Testis (tissue), 2 donors: ENCODE measurements at regions not wholly inside any gene's neighbourhood (a gene's known extent, or its start where the extent isn't known, plus 50 kb on each side); places are given as distances from the start of the nearest gene placed in this dataset.
"Not testable (repeated sequence)": the region's sequence is repeated elsewhere in the genome, so short reads cannot be mapped to it uniquely, and the experiment has no call there.

Experiments
- DNase-seq: peaks from one replicate; pipeline ENCODE4 v3.0.0-alpha.2; 2019
- H3K27ac ChIP-seq, 2 donors: fragments of 200-600 bp; sonication (generic); one replicate each; pipeline ENCODE4 v1.5.1; 2019
- H3K27me3 ChIP-seq: fragments of 200-600 bp; sonication (generic); one replicate; pipeline ENCODE4 v1.5.1; 2019
- H3K36me3 ChIP-seq: fragments of 200-600 bp; sonication (generic); one replicate; pipeline ENCODE4 v1.5.1; 2017; ENCODE audit warnings: low read depth; ENCODE audit errors: missing control alignments
- H3K4me1 ChIP-seq: fragments of 200-600 bp; sonication (generic); one replicate; pipeline ENCODE4 v1.5.1; 2019
- H3K4me3 ChIP-seq, 2 donors: fragments of 200-600 bp; sonication (generic); one replicate each; pipeline ENCODE4 v1.5.1; 2017 to 2019
- H3K9me3 ChIP-seq: fragments of 200-600 bp; sonication (generic); one replicate; pipeline ENCODE4 v1.5.1; 2017
- POLR2A ChIP-seq: fragments of 450-650 bp; IDR thresholded peaks from one replicate; pipeline ENCODE4 v1.6.1; 2017; ENCODE audit warnings: antibody characterized with exemption, mild to moderate bottlenecking, moderate library complexity
- WGBS, 2 donors: methylation state at CpG; one replicate each; pipeline ENCODE4 v1.1.5; 2018; 5-methylcytosine and 5-hydroxymethylcytosine counted together
- intact Hi-C: fragments of 100-400 bp; cut with DNase I; formaldehyde crosslinking; loops from one replicate; pipeline ENCODE4 v1.15.1; 2023; ENCODE audit warnings: low total_unique reads
- TF ChIP-seq, protein P1 (sequence below), 3 experiments: fragments of 450-650 bp in 2 of 3; fragments of 200-600 bp in 1 of 3; sonication (generic) in 1 of 3; IDR thresholded peaks; one replicate each; pipeline ENCODE4 v1.5.1; 2016 to 2019; ENCODE audit warnings: antibody characterized with exemption in 3 of 3, mild to moderate bottlenecking in 2 of 3, moderate library complexity in 1 of 3

DNA sequence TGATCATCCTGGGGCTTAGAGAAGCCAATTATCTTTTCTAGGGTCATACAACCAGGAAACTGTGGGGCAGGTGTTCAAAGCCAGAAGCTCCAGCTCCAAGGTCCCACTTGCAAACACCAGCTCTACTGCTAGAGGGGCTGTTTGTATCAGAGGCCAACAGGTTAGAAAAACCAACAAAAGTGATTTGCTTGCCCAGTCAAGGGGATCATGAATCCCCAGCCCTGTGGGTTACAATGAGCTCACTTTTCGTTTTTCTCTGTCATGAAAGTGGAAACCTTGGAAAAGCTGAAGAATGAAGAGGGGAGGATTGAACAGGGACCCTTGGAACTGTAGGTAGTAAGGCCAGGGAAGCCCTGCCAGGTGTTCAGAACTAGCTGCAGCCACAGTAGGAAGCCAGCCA, 119.2 kb downstream of the SPP2 start:
- no peak for DNase-seq
- H3K27ac ChIP-seq = no peak overlapping the region
- H3K4me1 ChIP-seq = no peaks in the 10 kb centered on the region
- intact Hi-C loops = no loop called here
- TF ChIP-seq, protein P1, sequence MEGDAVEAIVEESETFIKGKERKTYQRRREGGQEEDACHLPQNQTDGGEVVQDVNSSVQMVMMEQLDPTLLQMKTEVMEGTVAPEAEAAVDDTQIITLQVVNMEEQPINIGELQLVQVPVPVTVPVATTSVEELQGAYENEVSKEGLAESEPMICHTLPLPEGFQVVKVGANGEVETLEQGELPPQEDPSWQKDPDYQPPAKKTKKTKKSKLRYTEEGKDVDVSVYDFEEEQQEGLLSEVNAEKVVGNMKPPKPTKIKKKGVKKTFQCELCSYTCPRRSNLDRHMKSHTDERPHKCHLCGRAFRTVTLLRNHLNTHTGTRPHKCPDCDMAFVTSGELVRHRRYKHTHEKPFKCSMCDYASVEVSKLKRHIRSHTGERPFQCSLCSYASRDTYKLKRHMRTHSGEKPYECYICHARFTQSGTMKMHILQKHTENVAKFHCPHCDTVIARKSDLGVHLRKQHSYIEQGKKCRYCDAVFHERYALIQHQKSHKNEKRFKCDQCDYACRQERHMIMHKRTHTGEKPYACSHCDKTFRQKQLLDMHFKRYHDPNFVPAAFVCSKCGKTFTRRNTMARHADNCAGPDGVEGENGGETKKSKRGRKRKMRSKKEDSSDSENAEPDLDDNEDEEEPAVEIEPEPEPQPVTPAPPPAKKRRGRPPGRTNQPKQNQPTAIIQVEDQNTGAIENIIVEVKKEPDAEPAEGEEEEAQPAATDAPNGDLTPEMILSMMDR (IDR thresholded peaks at IDR 0.05) = no peak
- no peak for TF ChIP-seq POLR2A
- 50 to 84% methylated on average over 1 of the region's 1 CpG for WGBS, 2 donors
- no peaks in the 10 kb centered on the region for H3K27me3 ChIP-seq
- no peaks in the 10 kb centered on the region for H3K36me3 ChIP-seq
- no peak overlapping the region for H3K4me3 ChIP-seq
- no peaks in the 10 kb centered on the region for H3K9me3 ChIP-seq

DNA sequence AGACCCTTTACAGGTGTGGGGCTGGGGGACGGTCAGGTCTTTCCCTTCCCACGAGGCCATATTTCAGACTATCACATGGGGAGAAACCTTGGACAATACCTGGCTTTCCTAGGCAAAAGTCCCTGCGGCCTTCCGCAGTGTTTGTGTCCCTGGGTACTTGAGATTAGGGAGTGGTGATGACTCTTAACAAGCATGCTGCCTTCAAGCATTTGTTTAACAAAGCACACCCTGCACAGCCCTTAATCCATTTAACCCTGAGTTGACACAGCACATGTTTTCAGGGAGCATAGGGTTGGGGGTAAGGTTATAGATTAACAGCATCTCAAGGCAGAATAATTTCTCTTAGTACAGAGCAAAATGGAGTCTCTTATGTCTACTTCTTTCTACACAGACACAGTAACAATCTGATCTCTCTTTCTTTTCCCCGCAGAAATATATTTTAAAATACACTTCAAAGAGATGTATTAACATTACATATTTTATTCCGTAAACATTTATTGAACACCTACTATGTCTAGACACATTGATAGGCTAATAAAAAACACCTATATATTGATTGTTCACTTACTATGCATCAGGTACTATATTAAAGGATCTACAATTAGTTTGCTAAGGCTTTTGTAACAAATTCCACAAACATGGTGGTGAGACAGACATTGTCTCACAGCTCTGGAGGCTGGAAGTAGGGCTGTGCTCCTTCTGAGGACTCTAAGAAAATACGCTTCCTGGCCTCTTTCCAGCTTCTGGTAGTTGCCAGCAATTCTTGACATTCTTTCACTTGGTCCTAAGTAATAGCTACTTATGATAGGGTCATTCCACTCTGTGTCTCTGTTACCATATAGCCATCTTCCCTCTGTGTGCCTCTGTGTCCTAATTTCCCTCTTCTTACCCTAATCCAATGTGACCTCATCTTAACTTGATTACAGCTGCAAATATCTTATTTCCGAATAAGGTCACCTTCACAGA, 118.4 kb downstream of the SPP2 start:
- 63 to 69% methylated on average over 8 of the region's 8 CpGs for WGBS, 2 donors

DNA sequence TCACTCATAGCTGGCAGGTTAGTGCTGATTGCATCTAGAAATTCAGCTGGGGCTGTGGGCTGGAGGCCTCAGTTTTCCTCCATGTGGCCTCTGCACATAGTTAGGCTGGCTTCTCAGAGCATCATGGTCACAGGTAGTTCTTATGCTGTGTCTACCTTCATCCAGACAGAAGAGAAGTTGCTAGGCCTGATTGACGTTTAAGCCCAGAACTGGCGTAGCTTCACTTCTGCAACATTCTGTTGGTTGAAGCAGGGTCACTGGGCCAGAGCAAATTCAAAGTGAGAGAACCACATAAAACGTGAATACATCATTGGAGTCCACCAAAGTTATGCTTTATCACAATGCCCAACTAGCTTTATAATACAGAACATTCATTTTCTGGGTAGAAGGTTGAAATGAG, 116.0 kb downstream of the SPP2 start:
- no peak overlapping the region for H3K27ac ChIP-seq
- no peaks in the 10 kb centered on the region for H3K36me3 ChIP-seq
- intact Hi-C loops = no loop called here
- no peak for DNase-seq
- TF ChIP-seq POLR2A = no peak
- no peak overlapping the region for H3K4me3 ChIP-seq
- H3K27me3 ChIP-seq = no peaks in the 10 kb centered on the region
- WGBS, 2 donors = 92 to 96% methylated on average over 3 of the region's 3 CpGs
- H3K4me1 ChIP-seq = no peaks in the 10 kb centered on the region
- H3K9me3 ChIP-seq = no peaks in the 10 kb centered on the region

More for the DNA sequence above, 118.4 kb downstream of the SPP2 start:
- H3K4me1 ChIP-seq, H3K9me3 ChIP-seq, H3K27ac ChIP-seq, H3K4me3 ChIP-seq, H3K36me3 ChIP-seq, intact Hi-C loops, DNase-seq, H3K27me3 ChIP-seq: not testable (repeated sequence)

DNA sequence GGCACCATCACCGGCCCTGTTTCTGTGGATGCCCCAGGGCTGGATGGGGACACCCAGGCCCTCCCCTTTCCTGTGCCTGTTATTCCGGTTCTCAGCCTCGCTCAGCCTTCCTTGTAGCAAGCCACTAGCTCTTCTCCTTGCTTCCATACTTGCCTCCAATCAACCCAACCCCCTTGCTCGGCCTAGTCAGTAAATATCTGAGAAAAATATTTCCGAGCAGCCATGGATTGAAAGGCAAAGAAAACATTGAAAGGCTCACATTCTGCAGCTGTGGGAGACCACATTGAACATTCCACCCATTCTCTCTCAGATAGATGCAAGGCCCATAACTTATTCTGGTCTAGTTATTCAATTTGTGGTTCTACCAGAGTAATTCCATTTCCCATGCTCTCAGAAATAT, 114.9 kb downstream of the SPP2 start:
- H3K9me3 ChIP-seq = no peaks in the 10 kb centered on the region
- no peaks in the 10 kb centered on the region for H3K4me1 ChIP-seq
- intact Hi-C loops = no loop called here
- no peak overlapping the region for H3K27ac ChIP-seq
- no peak for DNase-seq
- H3K36me3 ChIP-seq = no peaks in the 10 kb centered on the region
- WGBS, 2 donors = 74 to 75% methylated on average over 5 of the region's 5 CpGs
- no peaks in the 10 kb centered on the region for H3K27me3 ChIP-seq
- no peak overlapping the region for H3K4me3 ChIP-seq
- TF ChIP-seq POLR2A = no peak
- TF ChIP-seq, protein P1 (IDR thresholded peaks at IDR 0.05) = no peak

DNA sequence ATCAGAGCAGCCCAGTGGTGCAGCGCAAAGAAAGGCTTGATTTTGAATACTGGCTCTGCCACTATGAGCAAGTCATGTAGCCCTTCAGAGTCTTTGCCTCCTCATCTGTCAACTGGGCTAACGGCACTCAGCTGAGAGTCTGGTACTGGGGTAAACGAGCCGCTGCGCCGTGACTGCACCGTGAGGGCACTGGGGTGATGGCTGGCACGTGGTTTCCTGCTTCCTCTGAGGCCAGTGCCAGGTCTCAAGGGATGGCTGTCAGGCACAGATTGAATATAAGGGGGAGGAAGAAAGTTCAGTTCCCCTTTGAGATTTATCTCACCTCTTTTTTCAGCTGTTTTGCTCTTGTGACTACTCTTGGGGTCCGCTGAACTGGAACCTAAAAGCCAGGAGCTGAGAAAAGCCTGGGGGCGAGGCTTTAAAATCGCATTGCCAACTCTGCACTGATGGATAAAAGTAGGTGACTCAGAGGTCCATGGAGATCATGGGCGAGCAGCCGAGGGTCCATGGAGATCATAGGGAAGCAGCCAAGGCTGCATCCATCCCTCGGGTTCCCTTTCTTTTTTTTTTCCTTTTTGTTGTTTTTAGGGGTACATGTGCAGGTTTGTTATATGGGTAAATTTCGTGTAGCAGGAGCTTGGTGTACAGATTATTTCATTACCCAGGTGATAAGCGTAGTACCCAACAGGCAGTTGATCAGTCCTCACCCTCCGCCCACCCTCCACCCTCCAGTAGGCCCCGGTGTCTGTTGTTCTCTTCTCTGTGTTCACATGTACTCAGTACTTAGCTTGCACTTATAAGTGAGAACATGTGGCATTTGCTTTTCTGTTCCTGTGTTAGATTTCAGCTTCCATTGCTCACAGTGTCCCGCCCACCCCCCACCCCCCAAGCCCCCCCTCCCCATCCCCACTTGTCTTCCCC, 114.3 kb downstream of the SPP2 start:
- intact Hi-C loops = no loop called here
- WGBS, 2 donors = 80 to 84% methylated on average over 19 of the region's 19 CpGs
- no peaks in the 10 kb centered on the region for H3K9me3 ChIP-seq
- no peak overlapping the region for H3K4me3 ChIP-seq
- H3K36me3 ChIP-seq = no peaks in the 10 kb centered on the region
- no peak for DNase-seq
- H3K27ac ChIP-seq = no peak overlapping the region
- H3K27me3 ChIP-seq = no peaks in the 10 kb centered on the region
- H3K4me1 ChIP-seq = no peaks in the 10 kb centered on the region
- TF ChIP-seq POLR2A = no peak
- TF ChIP-seq, protein P1 (IDR thresholded peaks at IDR 0.05) = no peak
